ENCODE measurements at regions not wholly inside any gene's neighbourhood (a gene's known extent, or its start where the extent isn't known, plus 50 kb on each side); places are given as distances from the start of the nearest gene placed in this dataset.

DNA sequence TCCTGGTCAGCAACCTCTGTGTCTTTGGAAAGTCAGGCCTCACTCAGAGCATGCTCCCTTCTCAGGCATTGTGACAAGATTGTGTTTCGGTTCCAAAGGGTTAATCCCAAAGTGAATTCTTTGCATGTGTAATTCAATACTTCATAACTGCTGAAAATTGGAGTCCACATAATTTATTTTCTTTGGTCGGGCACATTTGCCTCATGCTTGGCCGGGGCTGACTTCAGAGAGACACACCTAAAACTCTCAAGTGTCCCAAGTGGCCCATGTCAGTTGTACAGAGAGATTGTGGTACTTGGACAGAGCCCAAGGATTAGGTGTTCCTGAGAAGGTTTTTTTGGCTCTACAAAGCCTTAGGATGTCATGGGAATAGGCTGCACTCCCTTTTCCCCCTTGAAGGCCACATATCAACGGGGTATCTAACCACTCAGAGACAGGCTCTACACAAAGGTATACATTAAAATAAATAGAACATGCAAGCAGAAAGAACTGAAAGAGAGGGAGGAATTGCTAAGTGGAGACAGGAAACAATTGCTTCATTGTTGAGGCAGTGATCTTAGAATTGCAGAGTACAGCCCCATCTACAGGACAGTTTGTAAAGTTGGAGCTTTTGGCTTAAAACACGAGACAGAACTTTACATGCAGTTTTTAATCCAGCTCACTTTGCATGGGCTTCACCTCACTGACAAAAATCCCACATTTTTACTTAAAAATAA lies 1232.3 kb upstream of the ZEB2 start:
- H3K9me3 ChIP-seq (replicated peaks in 1 of 3): no peaks in the 10 kb centered on the region
- H3K27ac ChIP-seq: peak overlapping the region in 3 of 5 donors; percentile 21 to 87 (median 61)
- peak in 4 of 7 donors; percentile 18 to 54 (median 21) for DNase-seq
- H3K4me1 ChIP-seq (replicated peaks in 1 of 2): peaks cover 8 to 21% of the 10 kb centered on the region in 2 donors
- 19 to 24% (median 22%) methylated on average over 5 of the region's 5 CpGs for WGBS, 4 donors
- no peaks in the 10 kb centered on the region for H3K36me3 ChIP-seq (replicated peaks in 1 of 2)
- H3K27me3 ChIP-seq: no peaks in the 10 kb centered on the region
- TF ChIP-seq, protein P1, sequence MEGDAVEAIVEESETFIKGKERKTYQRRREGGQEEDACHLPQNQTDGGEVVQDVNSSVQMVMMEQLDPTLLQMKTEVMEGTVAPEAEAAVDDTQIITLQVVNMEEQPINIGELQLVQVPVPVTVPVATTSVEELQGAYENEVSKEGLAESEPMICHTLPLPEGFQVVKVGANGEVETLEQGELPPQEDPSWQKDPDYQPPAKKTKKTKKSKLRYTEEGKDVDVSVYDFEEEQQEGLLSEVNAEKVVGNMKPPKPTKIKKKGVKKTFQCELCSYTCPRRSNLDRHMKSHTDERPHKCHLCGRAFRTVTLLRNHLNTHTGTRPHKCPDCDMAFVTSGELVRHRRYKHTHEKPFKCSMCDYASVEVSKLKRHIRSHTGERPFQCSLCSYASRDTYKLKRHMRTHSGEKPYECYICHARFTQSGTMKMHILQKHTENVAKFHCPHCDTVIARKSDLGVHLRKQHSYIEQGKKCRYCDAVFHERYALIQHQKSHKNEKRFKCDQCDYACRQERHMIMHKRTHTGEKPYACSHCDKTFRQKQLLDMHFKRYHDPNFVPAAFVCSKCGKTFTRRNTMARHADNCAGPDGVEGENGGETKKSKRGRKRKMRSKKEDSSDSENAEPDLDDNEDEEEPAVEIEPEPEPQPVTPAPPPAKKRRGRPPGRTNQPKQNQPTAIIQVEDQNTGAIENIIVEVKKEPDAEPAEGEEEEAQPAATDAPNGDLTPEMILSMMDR (IDR thresholded peaks at IDR 0.05): peak; percentile 56 to 76 (median 70)
- no peak for TF ChIP-seq POLR2A (IDR thresholded peaks at IDR 0.05)
- H3K4me3 ChIP-seq: peak overlapping the region in 1 of 4 donors; percentile 14
- intact Hi-C loops (cut with DNase I): no loop called here

- TF ChIP-seq, protein P1 (IDR thresholded peaks at IDR 0.05): no peak
- TF ChIP-seq POLR2A (IDR thresholded peaks at IDR 0.05): no peak
- no peaks in the 10 kb centered on the region for H3K9me3 ChIP-seq (replicated peaks in 1 of 3)
- peaks cover 8 to 21% of the 10 kb centered on the region in 2 donors for H3K4me1 ChIP-seq (replicated peaks in 1 of 2)
- H3K27ac ChIP-seq: peak overlapping the region in 2 of 5 donors; percentile 61 to 87
- H3K27me3 ChIP-seq: no peaks in the 10 kb centered on the region
- DNase-seq: peak in 4 of 7 donors; percentile 28 to 53 (median 29)
- no peaks in the 10 kb centered on the region for H3K36me3 ChIP-seq (replicated peaks in 1 of 2)
- intact Hi-C loops (cut with DNase I): no loop called here
- H3K4me3 ChIP-seq: no peak overlapping the region
- WGBS, 4 donors: 35 to 53% (median 47%) methylated on average over 6 of the region's 6 CpGs
These were observed 1231.7 kb upstream of the ZEB2 start for GRCh38 chr2:145751629-145752028.

- intact Hi-C loops (cut with DNase I): no loop called here
- Histone ChIP-seq H3K27ac (peak overlapping the region in 2 of 5 donors; percentile 61 to 87), H3K4me1 (replicated peaks in 1 of 2) (peaks cover 8 to 21% of the 10 kb centered on the region in 2 donors), H3K4me3 (no peak overlapping the region), H3K9me3 (replicated peaks in 1 of 3) (no peaks in the 10 kb centered on the region), H3K36me3 (replicated peaks in 1 of 2) (no peaks in the 10 kb centered on the region), H3K27me3 (no peaks in the 10 kb centered on the region)
- 32 to 50% (median 48%) methylated on average over 1 of the region's 1 CpG for WGBS, 4 donors
- TF ChIP-seq, protein P1 (IDR thresholded peaks at IDR 0.05): no peak
- TF ChIP-seq POLR2A (IDR thresholded peaks at IDR 0.05): no peak
- no peak for DNase-seq
These were observed 1231.2 kb upstream of the ZEB2 start for GRCh38 chr2:145751155-145751554.

GRCh38 chr2:145750612-145751011 lies 1230.7 kb upstream of the ZEB2 start:
- no peaks in the 10 kb centered on the region for H3K36me3 ChIP-seq (replicated peaks in 1 of 2)
- intact Hi-C loops (cut with DNase I): no loop called here
- no peaks in the 10 kb centered on the region for H3K9me3 ChIP-seq (replicated peaks in 1 of 3)
- peaks cover 8 to 21% of the 10 kb centered on the region in 2 donors for H3K4me1 ChIP-seq (replicated peaks in 1 of 2)
- DNase-seq: no peak
- H3K27ac ChIP-seq: peak overlapping the region in 1 of 5 donors; percentile 87
- 60 to 73% (median 71%) methylated on average over 4 of the region's 4 CpGs for WGBS, 4 donors
- no peak overlapping the region for H3K4me3 ChIP-seq
- no peaks in the 10 kb centered on the region for H3K27me3 ChIP-seq
- TF ChIP-seq, protein P1 (IDR thresholded peaks at IDR 0.05): no peak
- no peak for TF ChIP-seq POLR2A (IDR thresholded peaks at IDR 0.05)
